Ishikawa (cell line): ENCODE measurements at regions not wholly inside any gene's neighbourhood (a gene's known extent, or its start where the extent isn't known, plus 50 kb on each side); places are given as distances from the start of the nearest gene placed in this dataset.

Source experiments
- CEBPB ChIP-seq: IDR thresholded peaks from 2 replicates; pipeline ENCODE4 v1.6.1; 2012
- EP300 ChIP-seq: IDR thresholded peaks from 2 replicates; pipeline ENCODE4 v1.6.1; 2012; ENCODE audit warnings: borderline replicate concordance
- FOXM1 ChIP-seq: IDR thresholded peaks from 2 replicates; pipeline ENCODE4 v1.6.1; 2012; ENCODE audit warnings: low read depth, borderline replicate concordance
- RAD21 ChIP-seq: IDR thresholded peaks from 2 replicates; pipeline ENCODE4 v1.6.1; 2012; ENCODE audit warnings: low read depth
- TAF1 ChIP-seq: IDR thresholded peaks from 2 replicates; pipeline ENCODE4 v1.6.1; 2012; ENCODE audit warnings: low read depth, mild to moderate bottlenecking
- TEAD4 ChIP-seq: IDR thresholded peaks from 2 replicates; pipeline ENCODE4 v1.6.1; 2012
- TF ChIP-seq, protein P1 (sequence below): IDR thresholded peaks from 2 replicates; pipeline ENCODE4 v1.6.1; 2012; ENCODE audit warnings: low read depth, mild to moderate bottlenecking
- TF ChIP-seq, protein P2 (sequence below): IDR thresholded peaks from 2 replicates; pipeline ENCODE4 v1.6.1; 2012

DNA sequence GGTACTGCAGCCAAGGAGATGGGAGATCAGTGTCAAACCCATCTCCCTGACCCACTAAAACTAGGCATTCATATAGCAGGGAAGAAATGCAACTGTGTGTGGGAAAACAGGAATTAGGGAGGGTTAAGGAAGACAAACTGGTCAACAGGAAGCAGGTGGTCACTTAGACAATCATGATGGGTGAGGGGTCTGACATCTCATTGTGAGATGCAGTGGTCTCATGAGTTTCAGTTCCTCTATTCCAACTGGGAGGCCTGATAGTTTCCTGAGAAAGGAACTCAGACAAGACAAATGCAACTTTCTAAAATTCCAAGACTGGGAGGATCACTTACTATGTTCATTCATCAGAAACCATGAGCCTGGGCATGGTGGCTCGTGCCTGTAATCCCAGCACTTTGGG is 361.4 kb upstream of the C16orf82 start:
- TF ChIP-seq TAF1 (no peak), EP300 (no peak), TEAD4 (no peak), CEBPB (no peak), FOXM1 (no peak), RAD21 (no peak)
- TF ChIP-seq, protein P1, sequence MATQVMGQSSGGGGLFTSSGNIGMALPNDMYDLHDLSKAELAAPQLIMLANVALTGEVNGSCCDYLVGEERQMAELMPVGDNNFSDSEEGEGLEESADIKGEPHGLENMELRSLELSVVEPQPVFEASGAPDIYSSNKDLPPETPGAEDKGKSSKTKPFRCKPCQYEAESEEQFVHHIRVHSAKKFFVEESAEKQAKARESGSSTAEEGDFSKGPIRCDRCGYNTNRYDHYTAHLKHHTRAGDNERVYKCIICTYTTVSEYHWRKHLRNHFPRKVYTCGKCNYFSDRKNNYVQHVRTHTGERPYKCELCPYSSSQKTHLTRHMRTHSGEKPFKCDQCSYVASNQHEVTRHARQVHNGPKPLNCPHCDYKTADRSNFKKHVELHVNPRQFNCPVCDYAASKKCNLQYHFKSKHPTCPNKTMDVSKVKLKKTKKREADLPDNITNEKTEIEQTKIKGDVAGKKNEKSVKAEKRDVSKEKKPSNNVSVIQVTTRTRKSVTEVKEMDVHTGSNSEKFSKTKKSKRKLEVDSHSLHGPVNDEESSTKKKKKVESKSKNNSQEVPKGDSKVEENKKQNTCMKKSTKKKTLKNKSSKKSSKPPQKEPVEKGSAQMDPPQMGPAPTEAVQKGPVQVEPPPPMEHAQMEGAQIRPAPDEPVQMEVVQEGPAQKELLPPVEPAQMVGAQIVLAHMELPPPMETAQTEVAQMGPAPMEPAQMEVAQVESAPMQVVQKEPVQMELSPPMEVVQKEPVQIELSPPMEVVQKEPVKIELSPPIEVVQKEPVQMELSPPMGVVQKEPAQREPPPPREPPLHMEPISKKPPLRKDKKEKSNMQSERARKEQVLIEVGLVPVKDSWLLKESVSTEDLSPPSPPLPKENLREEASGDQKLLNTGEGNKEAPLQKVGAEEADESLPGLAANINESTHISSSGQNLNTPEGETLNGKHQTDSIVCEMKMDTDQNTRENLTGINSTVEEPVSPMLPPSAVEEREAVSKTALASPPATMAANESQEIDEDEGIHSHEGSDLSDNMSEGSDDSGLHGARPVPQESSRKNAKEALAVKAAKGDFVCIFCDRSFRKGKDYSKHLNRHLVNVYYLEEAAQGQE: no peak
- TF ChIP-seq, protein P2, sequence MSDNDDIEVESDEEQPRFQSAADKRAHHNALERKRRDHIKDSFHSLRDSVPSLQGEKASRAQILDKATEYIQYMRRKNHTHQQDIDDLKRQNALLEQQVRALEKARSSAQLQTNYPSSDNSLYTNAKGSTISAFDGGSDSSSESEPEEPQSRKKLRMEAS: no peak
